ENCODE measurements at regions not wholly inside any gene's neighbourhood (a gene's known extent, or its start where the extent isn't known, plus 50 kb on each side); places are given as distances from the start of the nearest gene placed in this dataset.
A peak's percentile ranks its signal among the peaks of the same experiment; 100 is the strongest.

DNA sequence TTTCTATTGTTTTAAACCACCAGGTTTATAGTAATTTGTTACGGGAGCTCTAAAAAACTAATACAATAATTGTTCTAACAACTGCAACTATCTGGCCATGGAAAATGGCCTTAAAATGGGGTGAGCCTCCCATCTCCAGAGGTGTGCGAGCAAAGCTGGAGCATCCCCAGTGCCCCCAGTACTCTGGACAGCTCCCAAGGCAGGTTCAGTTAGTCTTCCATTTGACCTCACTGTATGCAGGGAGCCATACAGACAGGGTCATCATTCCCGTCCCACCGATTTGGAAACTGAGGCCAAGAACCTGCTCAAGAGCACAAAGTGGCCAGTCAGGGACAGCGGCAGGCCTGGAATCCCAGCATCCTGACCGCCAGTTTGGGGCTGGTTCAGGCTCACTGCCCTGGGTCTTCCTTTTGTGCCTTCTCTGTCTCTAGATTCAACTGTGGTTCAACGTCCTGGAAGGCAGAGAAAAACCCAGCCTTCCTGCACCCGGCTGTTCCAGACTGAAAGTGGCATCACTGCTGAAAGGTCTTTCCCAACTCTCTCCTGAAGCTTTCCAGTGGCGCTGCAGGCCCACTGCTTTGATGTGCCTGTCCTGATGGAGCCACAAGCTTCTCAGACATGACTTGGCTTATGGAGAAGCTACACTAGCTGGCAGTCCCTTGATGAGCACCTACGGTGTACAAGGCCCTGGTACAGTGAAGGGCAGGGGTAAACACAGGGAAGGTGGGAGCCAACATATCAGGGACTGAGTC is 76.6 kb upstream of the LINGO1 start:
- DNase-seq (ENCODE audit: low spot score) = no peak

DNA sequence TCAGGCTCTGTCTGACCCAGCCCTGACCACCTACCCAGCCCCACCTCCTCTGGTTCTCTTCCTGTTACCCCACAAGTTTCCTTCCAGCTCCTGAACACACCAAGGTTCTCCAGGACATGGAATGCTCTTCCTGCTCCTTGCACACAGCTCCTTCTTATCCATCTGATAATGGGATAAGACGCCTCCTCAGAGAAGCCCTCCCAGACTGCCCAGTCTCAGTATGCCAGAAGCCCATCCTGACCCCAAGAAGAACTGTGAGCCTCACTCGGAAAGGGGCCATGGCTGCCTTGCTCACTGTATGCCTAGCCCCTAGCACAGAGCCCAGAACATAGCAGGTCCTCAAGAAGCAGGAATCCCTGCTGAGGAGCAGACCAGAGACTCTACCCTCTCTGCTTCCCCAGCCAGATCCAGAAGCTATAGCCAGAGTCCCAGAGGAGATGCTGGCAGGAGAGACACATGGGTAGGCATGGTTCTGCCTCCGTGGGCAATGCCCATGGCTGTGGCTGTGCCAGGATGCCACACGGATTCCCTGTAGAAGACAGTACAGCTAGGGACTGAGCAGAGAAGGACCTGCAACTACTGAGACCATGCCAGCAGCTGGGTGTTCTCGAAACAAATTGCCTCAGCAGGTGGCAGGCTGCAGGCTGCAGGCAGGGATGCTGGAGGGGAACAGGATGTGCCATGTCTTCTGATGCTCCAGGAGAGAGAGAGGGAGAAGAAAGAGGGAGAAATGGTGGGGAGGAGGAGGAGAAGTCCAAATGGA is 74.0 kb upstream of the LINGO1 start:
- no peak for DNase-seq (ENCODE audit: low spot score)

DNA sequence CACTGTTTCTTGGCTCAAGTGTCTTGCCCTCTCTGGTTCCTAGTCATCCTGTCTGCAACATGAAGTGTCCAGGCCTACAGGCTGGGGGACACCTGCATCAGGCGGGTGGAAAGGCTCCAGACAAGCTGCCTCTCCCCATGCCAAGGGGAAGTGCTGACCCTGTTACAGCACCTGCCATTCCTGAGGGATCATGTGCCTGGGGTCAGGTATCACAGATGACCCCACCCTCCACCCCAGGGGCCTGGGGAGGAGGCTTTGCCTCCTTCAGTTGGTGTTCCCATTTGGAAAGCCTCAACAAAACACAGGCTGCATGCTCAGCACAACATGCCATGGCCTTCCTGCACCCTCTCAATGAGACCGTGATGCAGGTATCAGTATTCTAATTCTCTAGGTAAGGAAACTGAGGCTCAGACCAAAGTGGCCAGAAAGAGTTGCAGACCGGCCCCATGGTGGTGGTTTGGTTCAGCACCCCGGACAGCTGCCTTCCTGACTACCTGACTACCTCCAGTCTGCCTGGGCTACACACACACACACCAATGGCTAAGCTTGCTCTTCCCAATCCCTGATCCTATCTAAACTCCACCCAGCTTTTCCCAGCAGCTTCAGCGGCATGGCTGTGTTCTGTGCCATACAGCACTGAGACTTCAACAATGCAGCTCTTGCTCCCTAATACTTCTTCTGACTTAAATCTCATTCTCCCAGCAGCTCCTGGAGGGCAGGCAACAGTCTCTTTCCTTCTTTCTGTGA is 69.7 kb upstream of the LINGO1 start:
- peak; percentile 6 for DNase-seq (ENCODE audit: low spot score)

DNA sequence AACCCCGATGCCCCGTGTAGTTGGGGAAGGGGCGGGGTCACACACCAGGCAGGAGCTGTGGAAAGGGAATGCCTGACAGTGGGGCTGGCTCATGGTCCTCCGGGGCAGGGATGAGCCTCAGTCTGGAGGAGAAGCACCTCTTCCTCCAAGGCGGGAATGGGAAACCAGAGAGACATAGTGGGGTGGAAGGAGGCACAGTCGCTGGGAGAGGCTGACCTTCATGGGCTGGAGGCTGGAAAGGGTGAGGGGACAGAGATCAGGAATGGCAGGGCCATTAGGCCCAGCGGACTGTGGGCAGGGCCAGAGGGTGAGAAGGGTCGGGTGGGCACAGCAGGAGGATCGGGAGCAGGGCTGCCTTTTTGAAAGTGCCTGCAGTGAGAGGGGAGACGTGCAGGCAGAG is 65.8 kb upstream of the LINGO1 start:
- DNase-seq (ENCODE audit: low spot score) = no peak

DNA sequence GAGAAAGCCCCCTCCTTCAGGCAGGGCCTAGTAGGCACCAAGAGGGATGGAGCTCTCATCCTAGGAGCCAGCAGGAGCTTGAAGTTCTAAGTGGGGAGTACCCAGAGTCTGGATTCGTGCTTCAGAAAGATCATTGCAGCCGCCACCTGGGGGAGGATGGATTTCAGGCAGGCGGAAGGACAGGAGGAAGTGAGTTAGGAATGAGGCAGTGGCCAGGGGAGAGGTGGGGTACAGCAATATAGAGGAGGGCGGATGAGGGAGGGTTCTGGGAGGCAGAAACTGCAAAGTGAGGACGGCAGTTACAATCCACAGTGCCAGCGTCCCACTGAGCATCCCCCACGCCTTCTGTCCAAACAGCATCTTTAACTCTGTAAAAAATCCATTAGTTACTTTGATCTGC is 65.2 kb upstream of the LINGO1 start:
- DNase-seq (ENCODE audit: low spot score) = no peak

DNA sequence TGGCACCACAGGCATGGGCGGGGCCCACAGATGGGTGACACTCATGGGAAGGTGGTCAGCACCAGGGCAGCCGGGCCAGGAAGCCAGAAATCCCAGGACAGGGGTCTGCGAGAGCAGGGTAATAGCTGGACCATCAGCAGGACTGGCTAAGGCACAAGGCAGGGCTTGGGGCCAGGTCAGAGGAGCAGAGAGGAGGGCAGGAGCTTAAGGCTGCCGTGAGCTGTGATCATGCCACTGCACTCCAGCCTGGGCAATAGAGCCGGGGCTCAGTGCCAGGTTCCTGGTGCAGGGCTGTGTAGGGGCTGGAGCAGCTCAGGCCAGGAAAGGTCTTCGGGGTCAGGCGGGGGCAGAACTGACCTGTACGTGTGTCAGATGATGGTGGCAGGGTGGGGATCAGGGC is 64.2 kb upstream of the LINGO1 start:
- no peak for DNase-seq (ENCODE audit: low spot score)

DNA sequence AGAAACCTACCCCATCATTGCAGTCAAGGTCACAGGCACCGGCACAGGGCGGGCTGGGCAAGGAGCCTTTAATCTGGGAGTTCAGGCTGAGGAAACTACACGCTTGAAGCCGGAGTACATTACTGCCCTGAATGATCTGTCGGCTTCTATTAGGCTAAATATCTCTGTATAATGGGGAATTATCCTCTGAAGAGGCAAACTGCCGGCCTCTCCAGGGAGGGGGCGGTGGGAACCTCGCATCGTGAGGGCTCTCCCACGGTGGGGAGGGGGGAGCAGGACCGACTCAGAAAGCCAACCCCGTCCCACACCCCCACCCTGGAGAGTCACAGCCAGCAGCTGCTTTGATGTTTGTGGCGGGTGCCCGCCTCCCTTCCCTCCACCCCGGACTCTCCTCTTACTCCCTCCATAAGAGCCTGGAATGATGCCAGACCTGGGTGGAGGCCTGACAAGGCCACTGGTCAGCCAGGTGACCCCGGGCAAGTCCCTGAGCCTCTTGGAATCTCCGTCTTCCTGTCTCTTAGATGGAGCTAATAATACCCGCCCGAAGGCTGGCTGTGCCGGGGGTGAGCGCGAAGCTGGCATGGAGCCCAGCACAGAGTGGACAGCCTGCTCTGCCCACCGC is 63.4 kb upstream of the LINGO1 start:
- DNase-seq (ENCODE audit: low spot score) = no peak

DNA sequence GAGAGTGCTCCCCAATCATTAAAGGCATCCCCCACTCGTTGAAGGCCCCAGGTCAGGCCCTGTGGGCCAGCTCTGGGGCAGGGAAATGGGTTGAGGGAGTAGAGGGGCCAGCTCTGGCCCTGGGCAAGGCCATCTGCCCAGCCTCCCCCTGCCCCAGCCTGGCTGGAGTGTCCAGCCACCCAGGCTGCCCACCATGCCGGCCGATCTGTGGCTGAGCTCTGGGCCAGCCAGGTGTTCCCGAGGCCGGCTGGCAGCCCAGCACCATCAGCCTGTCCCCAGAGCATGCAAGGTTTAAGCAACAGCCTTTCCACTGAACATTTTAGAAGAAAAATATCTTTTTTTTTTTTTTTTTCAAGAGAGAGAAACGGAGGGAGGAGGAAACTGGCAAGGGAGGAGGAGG is 62.8 kb upstream of the LINGO1 start:
- DNase-seq (ENCODE audit: low spot score) = no peak

DNA sequence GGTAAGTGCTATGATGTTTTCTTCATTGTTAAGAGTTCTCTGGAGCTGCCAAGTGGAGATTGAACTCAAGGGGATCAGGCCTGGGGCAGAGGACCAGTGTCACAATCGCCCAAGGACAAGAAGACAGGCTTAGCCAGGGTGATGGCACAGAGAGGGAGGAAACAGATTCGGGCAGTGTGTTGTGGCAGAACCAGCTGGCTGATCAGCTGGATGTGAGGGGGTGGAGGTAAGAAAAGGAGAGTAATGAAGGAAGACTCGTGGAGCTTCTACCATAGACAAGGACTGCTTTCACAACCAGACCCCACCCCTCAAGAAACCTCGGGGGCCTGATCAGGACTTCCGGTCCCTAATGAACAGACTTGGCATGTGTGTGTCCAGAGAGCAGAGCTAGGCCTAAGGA is 60.9 kb upstream of the LINGO1 start:
- peak; percentile 10 for DNase-seq (ENCODE audit: low spot score)

DNA sequence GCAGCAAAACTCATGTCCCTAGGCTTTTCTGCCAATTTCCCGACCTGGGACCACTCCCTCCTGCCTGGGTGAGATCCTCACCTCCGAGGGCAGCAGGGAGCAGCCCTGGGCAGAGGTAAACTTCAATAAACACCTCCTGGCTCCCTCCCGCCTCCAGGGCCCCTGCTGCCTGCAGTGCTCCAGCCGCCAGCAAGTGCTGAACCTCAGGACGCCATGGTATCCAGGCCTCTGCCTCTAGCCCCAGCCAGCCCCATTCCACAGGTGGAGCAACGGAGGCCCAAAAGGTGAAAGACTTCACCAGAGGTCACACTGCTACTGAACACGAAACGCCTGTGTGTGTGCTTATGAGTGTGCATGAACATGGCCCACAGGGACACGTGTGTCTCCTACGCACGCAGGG is 59.9 kb upstream of the LINGO1 start:
- DNase-seq (ENCODE audit: low spot score) = no peak

DNA sequence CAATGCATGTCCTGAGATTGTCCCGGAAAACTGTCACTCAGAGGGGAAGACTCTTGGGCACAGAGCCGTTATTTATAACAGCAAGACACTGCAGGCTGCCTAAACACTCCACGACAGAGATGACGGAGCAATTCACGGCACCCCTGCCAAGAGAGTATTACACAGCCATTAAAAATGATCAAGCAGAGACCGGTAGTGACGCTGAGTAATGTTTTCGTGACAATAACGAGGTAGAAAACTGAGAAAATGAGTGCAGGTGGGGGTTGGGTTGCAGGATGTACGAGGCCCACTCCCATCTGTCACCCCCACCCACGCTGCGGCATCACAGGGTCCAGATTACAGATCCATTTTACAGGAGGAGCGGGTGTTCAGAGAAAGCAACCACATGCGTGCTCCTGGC is 58.9 kb upstream of the LINGO1 start:
- DNase-seq (ENCODE audit: low spot score) = no peak

DNA sequence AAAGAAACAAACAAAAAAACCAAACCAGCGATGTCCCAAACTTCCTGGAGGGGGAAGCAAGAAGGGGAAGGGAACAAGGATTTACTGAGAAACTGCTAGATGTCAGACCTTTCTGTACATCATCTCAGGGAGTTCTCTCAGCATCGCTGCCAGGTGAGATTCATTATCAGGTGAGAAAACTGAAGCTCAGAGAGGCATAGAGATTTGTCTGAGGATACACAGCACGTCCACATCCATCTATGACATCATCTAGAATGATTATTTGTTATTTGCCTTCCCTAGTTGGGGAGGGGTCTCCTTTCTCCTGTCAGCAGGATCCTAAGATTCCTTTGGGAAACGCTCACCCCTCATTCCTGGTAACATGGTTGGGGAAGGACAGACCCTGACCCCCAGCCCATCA is 57.1 kb upstream of the LINGO1 start:
- no peak for DNase-seq (ENCODE audit: low spot score)

DNA sequence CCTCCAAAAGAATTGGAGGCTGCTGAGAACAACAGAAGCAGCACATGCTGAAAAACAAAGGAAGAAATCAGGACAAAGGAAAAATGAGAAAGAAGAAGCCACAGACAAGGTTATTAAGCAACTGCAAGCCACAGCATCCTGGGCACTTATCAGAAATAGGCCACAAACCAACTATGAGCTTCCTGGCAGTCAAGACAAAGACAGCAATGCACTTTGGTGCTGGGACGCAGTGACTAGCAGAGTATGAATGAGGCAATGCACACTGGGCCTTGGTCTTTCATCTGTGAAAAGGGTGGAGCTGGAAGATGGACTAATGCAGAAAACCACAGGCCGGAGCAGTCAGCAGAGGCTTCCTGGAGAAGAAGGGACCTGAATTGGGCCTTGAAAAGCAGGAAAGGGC is 56.0 kb upstream of the LINGO1 start:
- no peak for DNase-seq (ENCODE audit: low spot score)

DNA sequence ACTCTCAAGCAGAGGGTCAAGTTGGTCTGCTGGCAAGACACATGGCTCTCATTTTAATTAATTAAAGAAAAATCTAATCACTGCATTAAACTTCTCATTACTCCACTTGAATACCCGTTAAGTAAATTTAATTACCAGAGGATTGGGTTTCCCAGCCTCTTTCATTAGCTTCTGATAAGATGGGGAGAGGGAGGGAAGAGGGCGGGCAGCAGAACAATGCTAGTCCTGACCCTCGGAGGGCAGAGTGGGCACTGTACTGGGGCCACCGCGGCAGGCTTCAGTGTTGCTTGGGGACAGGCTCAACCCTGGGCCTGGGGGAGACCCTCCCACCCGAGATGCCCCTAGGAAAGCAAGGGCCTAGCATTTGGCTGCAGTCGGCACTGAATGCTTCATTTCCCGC is 55.6 kb upstream of the LINGO1 start:
- no peak for DNase-seq (ENCODE audit: low spot score)

DNA sequence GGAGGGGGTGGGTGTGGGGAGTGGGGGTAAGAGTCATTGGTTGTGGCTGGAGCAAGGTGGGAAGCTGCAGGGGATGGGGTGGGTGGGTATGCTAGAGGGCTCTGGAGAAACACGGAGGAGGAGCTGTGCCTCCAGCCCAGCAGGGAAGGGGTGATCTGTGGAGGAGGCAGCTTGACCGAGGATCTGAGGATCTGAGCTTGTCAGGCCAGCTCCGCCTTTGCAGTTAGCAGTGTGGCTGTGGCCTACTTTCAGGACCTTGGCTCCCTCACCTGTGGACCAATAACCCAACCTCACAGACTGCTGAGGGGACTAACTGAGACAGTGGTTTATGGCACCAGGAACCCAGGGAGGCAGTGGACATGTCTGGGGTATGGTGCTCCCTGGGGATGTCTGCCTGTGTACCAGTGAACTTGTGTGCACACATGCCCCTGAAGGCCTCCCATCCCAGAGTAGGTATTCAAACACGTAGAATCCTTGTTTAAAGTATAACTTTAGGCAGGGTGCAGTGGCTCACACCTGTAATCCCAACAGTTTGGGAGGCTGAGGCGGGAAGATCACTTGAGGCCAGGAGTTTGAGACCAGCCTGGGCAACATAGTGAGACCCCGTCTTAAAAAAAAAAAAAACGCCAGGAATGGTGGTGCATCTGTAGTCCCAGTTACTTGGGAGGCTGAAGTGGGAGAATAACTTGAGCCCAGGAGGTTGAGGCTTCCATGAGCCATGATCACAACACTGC is 52.5 kb upstream of the LINGO1 start:
- no peak for DNase-seq (ENCODE audit: low spot score)

DNA sequence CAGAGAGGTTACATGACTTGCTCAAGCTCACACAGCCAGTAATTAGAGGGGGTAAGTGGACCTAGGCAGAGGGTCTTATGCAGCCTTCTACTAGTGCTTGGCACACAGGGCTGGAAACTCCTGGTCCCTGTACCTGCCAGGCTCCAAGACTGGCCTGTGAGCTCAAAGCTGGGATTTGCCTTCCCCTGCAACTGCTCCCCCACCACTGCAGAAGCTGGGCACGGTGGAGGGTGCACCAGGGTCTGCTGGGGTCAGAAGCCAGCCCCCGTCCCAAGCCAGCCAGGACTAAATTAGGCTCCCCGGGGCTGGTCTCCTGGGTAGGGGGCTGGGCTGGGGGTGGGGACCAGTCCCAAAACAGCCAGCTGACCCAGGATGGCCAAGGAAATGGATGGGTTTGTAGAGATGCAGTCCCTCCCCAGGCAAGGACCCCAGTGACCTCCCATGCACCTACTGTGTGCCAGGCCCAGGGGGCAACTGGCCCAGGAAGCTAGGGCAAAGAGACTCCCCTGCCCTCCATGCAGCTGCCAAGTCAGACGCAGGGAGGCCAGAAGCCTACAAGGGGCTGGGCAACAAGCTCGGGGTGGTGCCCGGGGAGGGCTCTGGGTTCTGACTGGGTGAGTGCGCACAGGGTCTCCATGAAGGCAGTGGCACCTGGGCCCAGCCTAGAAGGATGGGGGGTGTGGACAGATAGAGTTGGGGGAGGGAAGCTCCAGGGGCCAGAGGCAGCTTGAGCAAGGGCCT is 51.8 kb upstream of the LINGO1 start:
- DNase-seq (ENCODE audit: low spot score) = no peak

DNA sequence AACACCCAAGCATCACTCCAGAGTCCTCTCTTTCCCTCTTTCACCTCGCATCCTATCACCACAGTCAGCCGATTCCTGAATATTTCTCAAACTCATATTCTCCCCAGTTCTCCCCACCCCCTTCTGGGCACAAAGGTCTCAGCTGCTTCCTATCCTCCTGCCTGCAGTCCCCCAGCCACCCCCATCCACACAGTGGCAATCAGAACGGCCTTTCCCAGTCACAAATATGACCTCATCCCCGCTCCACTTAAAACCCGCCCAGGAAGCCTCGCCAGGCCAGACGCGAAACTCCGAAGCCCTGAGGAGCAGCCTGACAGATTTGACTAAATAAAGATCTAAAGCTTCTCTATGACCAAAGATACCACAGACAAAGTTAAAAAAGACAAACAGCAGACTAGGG is 49.9 kb upstream of the LINGO1 start:
- no peak for DNase-seq (ENCODE audit: low spot score)

Data from COLO829 (cell line).